HG03432 (cell line): ENCODE measurements at regions not wholly inside any gene's neighbourhood (a gene's known extent, or its start where the extent isn't known, plus 50 kb on each side); places are given as distances from the start of the nearest gene placed in this dataset.
"Not testable (repeated sequence)": the region's sequence is repeated elsewhere in the genome, so short reads cannot be mapped to it uniquely, and the experiment has no call there.

Experiments
- ATAC-seq: cut with Tn5 transposase; IDR thresholded peaks from one replicate; pipeline ENCODE4 v1.9.1; 2021; ENCODE audit warnings: mild to moderate bottlenecking, moderate library complexity; ENCODE audit not compliant: unreplicated experiment

DNA sequence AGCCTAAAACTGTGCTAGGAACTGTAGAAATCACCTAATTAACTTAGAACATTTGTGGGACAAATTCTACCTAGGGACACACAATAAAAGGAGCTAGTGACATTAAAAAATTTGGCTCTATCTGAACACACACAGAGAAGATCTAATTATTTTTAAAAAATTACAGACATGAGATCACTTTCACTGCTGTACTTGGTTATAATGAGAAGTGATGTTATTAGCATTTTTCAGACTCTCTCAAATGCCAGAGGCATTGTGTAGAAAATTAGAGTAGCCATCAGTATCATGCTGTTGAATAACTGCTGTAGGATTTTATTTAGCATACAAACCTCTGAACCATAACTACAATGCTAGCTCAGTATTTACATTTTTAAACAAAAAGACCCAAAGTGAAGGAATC is 109.1 kb upstream of the ANK2 start:
- ATAC-seq, result no peak

DNA sequence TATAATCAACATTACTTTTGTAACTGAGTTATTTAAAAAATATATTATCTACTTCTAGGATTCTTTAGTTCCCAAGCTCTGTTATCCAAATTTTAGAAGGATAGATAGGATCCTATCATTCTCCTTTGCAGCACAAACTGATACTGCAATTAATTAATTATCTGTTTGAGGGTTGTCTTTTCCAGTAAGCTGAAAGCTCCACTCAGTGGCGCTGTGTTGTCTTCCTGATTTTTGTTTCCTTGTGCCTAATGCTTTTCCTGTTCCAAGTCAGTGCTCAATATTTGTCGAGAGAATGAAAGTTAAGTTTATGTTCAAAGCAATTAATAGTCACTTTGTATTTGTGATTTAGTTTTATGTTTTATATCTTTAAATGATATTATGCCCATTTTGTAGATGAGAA is 107.4 kb upstream of the ANK2 start:
- no peak for ATAC-seq

DNA sequence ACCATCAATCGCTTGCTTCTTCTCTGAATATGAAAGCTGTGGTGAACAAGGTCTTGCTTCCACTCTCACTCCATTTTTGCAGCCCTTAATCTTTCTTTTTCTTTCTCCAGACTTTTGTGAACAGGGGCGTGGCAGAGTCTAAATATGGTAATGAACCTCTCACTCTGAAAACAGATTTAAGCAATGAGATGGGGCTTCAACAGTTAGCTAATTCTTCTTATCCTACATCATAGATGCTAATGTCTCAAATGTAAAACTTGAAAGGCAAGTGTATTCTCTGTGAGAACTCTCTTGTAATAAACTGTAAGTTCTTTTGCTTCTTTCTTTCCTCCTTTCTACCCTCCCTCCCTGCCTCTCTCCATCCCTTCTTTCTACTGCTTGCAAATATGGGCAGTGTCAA is 106.5 kb upstream of the ANK2 start:
- no peak for ATAC-seq

DNA sequence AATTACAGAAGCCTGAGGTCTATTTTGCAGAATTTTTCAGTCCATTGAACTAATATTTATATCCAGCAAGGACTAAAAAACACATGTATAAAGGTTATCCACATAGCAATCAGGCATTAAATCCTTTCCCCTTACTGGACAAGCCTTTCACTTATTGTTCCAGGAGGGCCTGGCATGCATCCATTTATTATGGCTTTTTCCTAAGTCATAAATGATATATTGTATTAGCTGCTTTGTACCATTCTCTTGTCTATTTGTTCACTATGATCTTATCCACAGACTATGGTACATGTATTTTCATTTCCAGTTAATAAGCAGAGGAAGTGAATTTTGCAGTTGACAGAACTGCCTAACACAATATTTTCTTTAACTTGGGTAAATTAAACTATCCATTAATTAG is 105.4 kb upstream of the ANK2 start:
- no peak for ATAC-seq

DNA sequence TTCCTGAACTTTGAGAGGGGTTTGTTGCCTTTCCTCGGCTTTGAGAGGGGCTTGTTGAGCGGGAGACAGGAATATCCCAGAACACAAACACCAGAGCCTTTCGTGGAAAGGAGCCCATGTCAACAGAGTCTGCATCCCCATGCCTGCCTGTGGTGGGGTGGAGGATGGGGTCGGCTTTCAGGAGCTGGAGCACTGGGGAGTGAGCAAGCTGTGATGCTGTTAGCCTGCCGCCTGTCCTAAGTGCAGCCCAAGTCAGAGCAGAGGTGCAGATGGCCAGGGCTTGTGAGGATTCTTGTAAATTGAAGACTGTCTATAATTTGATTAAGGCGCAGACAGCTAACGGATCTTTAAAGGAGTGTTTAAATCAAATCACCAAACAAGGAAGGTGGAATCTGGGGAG is 103.3 kb upstream of the ANK2 start:
- ATAC-seq, result no peak

DNA sequence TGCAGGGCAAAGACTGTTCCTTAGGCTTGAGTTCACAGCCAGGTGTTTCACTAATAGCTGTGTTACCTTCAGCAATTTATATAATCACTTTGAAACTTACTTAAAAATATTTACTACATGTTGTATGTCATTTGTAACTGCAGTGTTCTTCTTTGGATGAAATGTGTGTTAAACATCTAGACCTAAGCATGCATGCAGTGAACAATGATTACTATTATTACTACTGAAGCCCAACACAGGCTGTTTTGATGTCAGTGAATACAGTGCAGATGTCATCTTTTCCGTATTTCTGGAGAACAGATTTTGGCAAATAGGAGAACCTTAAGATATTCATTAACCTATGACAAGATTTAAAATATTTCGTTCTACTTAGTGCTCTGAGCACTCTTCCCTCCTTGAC is 101.8 kb upstream of the ANK2 start:
- ATAC-seq, result no peak

DNA sequence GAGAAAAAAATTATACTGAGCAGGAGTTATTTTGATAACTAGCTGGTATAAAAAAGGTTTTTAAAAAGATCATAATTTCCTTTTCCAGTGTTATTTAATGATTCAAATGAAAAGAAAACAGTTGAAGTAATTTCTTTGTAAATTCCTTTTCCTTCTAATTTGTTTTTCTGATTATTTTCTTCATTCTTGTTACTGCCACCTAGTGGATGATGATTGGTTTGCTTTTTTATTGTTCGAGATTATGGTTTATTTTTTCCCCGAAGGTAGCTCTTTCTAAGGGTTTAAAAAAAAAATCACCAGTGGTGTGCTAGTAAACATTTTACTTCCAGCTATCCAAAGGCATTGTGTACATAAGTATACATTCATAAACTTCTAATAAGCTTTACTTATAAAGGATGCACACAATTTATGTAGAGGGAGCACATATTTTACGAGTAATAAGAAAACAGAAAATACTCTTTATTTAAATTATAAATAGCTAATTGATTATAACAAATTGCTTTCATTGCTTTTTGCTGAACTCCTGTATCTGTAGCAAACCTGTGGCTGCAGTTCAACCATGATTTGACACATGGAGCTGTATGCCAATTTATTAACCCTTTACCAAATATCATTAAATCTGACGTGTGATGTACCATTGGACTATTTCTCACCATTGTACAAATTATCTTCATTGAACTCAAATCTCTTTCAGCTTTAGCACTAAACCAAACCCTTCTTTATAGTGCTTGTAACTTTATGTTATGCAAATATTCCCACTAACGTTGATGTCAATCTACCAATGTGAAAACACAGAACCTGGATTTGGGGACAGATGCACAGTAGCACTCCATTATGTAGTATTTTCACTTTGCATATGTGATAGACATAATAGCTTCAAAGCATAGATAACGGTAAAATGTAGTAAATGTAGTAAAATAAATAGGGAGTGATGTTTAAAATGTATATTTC is 97.8 kb upstream of the ANK2 start:
- no peak for ATAC-seq

DNA sequence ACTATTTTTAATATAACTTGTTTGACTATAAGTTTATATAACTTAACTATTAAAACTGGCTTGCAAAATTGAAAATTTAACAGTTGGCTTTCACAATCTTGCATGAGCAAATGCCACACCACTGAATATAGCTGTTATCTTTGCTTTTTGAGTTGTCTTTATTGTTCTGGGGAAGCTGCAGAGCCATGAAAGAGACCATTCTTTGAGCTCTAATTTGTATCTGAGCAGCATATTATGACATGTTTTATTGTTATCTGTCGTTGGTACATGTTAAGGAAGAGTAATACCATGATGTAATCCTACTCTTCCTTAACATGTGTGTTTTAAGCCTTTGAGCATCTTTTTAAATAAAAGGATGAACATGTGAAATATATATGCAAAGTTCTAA is 97.1 kb upstream of the ANK2 start:
- no peak for ATAC-seq

DNA sequence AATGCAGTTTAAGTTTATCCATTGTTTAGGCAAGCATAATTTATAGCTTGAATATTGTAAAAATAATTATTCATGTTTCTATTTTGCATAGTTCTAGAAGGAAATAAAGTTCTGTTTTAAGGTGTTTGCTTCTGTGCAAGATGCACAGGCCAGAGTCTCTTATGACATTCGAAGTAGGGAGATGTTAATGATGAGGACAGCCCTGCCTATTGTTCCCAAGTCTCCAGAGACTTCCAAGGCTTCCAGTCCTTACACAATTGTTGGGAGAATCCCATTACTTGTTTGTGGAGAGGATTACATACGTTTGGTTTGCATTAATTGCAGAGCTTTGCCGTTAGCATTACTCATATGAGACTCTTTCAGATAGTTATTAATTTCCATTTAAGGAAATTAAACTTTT is 96.2 kb upstream of the ANK2 start:
- ATAC-seq, result no peak

DNA sequence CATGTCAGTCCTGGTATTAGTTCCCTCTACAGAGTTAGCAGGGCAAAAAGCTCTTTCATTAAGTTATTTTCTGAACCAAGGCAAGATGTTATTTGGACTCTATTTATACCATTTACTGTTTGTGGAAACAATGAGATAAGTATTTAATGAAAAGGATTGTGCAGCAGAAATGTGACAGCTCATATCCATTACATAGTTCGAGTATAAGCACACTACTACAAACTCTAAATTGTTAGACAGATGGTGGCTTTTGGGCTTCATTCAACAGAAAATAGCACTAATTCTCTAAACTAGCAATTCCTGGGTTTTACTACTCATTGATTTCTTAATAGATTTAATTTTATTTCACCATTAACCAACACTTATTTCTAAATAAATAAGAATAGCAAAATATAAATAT is 95.2 kb upstream of the ANK2 start:
- no peak for ATAC-seq

DNA sequence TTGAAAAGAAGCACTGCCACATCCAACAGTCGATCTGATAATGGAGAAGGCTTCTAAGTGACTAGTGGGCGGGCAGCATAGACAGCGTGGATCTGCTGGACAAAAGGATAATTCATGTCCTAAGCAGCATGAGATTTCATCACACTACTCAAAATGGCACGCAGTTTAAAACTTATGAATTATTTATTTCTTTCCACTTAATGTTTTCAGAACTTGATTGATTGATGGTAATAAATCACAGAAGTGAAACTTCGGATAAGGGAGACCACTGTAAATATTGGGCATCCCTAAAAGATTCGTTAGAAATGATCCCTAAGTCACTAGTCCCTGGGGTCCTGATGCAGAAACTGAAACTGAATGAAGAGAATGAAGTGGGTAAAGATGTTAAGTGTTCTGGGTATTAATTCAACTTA is 93.0 kb upstream of the ANK2 start:
- ATAC-seq, result no peak

DNA sequence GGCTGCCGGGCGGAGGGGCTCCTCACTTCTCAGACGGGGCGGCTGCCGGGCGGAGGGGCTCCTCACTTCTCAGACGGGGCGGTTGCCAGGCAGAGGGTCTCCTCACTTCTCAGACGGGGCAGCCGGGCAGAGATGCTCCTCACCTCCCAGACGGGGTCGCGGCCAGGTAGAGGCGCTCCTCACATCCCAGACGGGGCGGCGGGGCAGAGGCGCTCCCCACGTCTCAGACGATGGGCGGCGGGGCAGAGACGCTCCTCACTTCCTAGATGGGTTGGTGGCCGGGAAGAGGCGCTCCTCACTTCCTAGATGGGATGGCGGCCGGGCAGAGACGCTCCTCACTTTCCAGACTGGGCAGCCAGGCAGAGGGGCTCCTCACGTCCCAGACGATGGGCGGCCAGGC is 91.7 kb upstream of the ANK2 start:
- ATAC-seq, result not testable (repeated sequence)

DNA sequence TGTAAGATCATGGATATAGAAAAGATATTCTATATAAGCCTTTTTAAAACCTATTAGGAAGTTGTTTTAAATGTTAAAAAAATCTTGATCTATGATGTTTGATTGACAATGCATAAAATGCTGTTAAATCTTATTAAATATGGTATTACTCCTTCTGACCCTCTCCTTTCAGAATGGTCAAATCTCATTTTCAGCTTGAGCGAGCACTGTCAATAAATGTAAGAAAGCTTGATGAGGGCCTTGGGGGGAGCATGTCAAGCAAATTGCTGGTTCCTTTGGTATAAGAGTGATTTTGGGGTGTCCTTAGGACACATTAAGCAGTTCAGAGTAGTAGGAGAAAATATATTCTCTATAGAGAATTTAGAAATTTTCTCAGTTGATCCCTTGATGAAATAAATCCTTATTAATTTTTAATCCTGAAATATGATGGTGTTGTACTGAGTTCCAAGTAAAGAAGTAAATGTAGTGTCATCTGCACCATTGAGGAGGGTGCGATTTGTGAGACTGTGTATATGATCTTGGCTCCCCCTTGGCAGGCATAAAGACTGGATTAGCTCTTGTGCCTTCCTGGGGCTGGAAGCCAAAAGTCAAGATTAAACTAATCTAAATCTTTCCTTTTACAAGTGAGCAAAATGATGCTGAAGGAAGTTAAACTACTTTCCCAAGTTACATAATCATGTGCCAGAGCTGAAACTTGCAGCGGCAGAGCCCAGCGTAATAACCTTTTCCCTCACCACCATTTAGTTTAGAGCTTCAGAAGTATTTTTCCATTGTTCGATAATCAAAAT is 82.6 kb upstream of the ANK2 start:
- no peak for ATAC-seq

DNA sequence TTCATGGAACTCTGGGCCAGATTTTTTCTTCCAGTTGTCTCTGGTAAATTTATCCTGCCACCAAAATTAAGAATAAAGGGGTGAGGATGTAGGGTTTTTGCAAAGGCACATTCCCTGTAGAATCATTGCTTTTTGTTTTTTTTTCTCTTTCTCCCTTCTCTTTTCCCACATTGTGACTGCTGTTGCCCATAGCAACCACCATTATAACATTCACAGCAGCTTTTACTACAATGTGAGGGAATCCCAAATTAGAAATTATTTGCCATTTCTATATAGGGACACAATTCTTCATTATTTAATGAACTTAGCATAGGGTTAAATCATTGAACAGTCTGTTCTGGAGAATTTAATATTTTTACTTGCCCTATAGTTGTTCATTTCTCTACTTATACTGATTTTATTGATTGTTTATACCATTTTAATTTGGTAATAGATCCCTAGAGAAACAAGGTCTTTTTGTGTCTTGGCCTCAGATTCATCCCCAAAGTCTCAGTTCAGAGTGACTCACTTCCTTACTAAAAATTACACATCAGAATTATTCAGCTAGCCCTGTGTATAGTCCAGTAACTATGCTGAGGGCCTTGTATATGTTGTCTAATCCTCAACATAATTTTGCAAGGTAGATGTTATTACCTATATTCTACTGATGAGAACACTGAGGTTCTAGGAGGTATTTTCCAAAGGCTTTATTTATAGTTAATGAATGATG is 80.8 kb upstream of the ANK2 start:
- ATAC-seq, result no peak

DNA sequence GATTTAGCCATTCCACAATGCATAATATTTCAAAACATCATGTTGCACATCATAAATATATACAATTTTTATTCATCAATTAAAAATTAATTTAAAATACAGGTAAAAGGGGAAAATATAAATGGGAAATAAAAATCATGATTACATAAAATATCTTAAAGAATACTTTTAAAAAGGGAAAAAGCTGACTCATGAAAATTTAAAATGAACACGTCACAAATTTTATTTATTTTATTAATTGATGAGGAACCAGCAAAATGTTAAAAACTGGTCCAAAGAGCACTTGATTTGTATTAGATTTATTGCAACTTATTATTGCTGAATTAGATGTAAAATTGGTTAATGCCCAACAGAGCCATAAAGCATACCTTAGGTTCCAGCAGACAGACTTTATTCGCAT is 78.5 kb upstream of the ANK2 start:
- no peak for ATAC-seq

DNA sequence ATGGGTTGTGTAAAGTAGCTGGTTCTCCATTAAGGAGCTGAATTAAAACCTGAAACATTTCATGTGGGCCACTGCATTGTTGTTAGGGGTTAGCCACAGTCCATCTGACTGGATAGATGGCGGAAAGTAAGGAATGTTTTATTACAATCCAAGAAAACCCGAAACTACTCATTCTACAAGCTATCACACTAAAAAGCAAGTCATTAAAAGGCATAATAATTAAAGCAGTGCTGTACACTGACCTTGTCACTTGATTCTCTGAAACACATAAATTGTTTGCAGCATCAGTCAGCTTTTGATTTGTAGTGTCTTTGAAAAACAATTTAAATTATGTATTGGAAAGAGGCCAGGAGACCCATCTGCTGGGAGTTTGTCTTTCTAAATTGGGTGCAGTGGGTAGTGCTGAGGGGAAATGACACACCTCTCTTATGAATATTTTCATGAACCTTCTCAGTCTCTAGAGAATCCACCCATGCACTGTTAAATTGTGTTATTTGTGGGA is 75.7 kb upstream of the ANK2 start:
- ATAC-seq, result no peak

DNA sequence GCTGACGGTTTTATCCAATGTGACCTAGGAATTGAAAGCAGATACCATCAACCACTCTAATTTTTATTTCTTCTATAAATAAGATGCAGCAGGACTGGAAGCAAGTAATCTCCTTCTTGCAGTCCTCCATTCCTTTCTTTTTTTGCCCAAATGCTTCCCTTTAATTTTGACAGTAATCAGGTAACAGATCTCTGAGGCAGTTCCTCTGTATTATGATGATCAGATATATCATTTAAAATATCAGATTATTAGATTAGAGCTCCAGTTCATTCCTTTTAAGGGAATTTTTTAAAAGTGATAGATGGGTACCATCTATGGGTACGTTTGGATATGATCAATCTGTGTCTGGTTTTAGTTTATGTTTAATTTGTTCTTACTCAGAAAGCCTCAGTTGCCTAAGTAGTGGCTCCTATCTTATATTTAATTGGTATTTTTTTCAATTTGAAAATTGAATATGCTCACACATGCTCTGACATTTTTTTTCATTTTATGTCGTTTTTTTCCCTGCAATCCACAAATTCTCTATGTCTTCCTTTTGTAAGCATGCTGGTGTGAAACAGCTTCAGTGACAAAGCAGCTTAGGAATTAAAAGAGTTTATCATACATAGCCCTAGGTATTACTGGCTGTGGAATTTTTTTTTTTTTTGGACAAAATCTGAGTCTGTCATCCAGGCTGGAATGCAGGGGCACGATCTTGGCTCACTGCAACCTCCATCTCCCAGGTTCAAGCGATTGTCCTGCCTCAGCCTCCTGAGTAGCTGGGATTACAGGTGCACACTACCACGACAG is 73.7 kb upstream of the ANK2 start:
- no peak for ATAC-seq

DNA sequence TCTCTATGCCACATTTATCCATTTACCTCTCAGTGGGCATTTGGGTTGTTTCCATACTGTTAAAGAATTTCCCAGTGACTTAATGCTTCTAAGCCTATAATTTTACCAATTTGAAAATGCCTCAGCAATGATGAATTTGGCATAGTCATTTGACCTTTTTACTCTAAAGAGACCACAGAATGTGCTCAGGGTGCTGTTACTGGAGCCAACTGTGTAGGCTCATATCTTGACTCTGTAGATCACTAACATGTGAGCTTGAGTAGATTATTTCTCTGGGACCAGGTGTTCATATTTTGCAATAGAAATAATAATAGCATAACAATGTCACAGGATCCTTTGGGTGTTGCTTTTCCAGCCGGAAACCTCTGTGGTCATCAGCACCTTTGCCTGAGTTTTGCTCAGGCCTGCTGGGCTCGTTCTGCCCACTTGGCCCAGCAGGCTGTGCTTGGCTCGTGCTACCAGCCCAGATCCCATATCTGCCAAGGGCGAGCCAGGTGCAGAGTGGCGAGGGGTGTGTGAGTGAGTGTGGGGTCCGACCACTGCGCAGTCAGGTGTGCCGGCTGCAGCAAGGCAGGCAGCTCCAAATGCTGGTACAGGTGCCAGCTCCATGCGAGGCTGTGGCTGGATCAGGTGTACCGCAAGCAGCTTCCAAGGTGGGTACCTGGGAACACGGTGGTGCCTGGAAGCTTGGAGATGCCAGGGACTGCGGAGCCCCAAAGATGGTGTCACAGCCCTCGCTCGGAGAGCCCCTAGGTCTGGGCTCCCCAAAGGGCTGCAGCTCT is 70.6 kb upstream of the ANK2 start:
- no peak for ATAC-seq

DNA sequence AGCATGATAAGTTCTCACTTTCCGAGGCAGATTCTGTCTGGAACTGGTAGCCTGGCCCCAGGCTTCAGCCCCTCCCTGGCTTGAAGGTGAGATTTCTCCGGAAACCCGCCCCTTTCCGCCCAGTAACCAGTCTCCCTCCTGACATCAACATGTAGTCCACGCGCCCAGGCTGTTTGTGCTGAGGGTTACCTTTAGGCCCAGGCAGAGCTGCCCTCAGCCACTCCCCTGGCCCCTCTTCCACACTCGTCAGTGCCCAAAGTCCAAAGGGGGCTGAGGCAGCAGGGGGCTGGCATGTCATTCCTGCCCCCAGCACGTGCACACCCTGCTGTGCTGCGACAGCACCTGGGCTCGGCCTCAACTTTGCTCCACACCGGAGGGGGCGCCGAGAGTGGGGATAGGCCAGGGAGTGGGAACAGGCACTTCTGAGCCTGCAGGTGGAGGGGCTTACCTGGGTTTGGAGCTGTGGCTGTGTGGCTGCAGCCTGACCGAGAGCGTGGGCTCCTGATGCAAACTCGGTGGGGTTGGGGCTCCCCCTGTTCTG is 69.5 kb upstream of the ANK2 start:
- ATAC-seq, result no peak

DNA sequence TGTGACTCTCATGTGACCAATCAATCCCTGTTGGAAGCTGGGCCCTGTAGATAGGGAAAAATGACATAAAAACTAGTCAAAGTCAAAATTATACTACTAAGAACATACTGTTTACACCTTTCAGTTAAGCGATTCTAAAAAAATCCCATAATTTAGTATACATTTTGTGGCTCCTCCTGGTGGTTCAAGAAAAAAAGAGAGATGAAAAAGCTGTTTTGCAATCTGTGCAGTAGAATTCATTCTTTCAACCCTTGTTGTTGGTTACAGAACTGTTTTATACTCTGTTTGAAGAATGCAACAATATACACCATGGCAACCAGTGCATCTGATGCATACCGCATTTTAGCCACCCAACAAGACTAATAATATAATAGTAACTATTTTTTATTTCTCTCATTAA is 66.8 kb upstream of the ANK2 start:
- no peak for ATAC-seq
